Smooth muscle cell (in vitro differentiated cells): ENCODE measurements at regions not wholly inside any gene's neighbourhood (a gene's known extent, or its start where the extent isn't known, plus 50 kb on each side); places are given as distances from the start of the nearest gene placed in this dataset.

Source experiments
- DNase-seq: peaks from one replicate; lab custom pipeline; 2025; ENCODE audit not compliant: unreplicated experiment; lab: John Stamatoyannopoulos, UW
- H2AFZ ChIP-seq: fragments of 200-600 bp; sonication (generic); 2 replicates; pipeline ENCODE4 v1.6.0; 2016; ENCODE audit warnings: antibody characterized with exemption, low read depth, mild to moderate bottlenecking
- H3F3A ChIP-seq: fragments of 200-600 bp; sonication (generic); 2 replicates; pipeline ENCODE4 v1.6.0; 2017; ENCODE audit warnings: antibody characterized with exemption, low read depth
- H3K27ac ChIP-seq: fragments of 200-600 bp; sonication (generic); 2 replicates; pipeline ENCODE4 v1.5.1; 2016; ENCODE audit warnings: low read depth, mild to moderate bottlenecking
- H3K27me3 ChIP-seq: fragments of 200-600 bp; sonication (generic); 2 replicates; pipeline ENCODE4 v1.6.1; 2016; ENCODE audit warnings: low read depth, mild to moderate bottlenecking
- H3K36me3 ChIP-seq: fragments of 200-600 bp; sonication (generic); 2 replicates; pipeline ENCODE4 v1.5.1; 2016; ENCODE audit warnings: low read depth
- H3K4me1 ChIP-seq: fragments of 200-600 bp; sonication (generic); 2 replicates; pipeline ENCODE4 v1.5.1; 2016; ENCODE audit warnings: low read depth
- H3K4me2 ChIP-seq: fragments of 200-600 bp; sonication (generic); 2 replicates; pipeline ENCODE4 v1.6.0; 2016; ENCODE audit warnings: mild to moderate bottlenecking
- H3K4me3 ChIP-seq: fragments of 200-600 bp; sonication (generic); 2 replicates; pipeline ENCODE4 v1.5.1; 2016; ENCODE audit warnings: mild to moderate bottlenecking
- H3K79me2 ChIP-seq: fragments of 200-600 bp; sonication (generic); 2 replicates; pipeline ENCODE4 v1.6.0; 2016; ENCODE audit warnings: low read depth, mild to moderate bottlenecking
- H3K9ac ChIP-seq: fragments of 200-600 bp; sonication (generic); 2 replicates; pipeline ENCODE4 v1.6.0; 2016; ENCODE audit warnings: low read depth
- H3K9me3 ChIP-seq: fragments of 200-600 bp; sonication (generic); replicated peaks from 2 replicates; pipeline ENCODE4 v1.5.1; 2016; ENCODE audit warnings: low read depth
- H4K20me1 ChIP-seq: fragments of 200-600 bp; sonication (generic); 2 replicates; pipeline ENCODE4 v1.6.0; 2016; ENCODE audit warnings: low read depth
- CTCF ChIP-seq: fragments of 200-600 bp; sonication (generic); IDR thresholded peaks from 2 replicates; pipeline ENCODE4 v1.5.1; 2017; ENCODE audit warnings: borderline replicate concordance, mild to moderate bottlenecking, antibody characterized with exemption; ENCODE audit not compliant: insufficient read depth, poor library complexity, severe bottlenecking
- WGBS: methylation state at CpG from one replicate; pipeline ENCODE4 v1.1.7; 2016; ENCODE audit warnings: low lambda C conversion rate; 5-methylcytosine and 5-hydroxymethylcytosine counted together

- no peaks in the 10 kb centered on the region for H3K9me3 ChIP-seq
- H3K4me3 ChIP-seq: no peak overlapping the region
- no peaks in the 10 kb centered on the region for H4K20me1 ChIP-seq
- no peaks in the 10 kb centered on the region for H3K36me3 ChIP-seq
- no peak overlapping the region for H2AFZ ChIP-seq
- DNase-seq: no peak
- no peaks in the 10 kb centered on the region for H3K79me2 ChIP-seq
- no peaks in the 10 kb centered on the region for H3F3A ChIP-seq
- H3K4me1 ChIP-seq: no peaks in the 10 kb centered on the region
- WGBS: 27% methylated on average over 3 of the region's 3 CpGs
- no peak overlapping the region for H3K4me2 ChIP-seq
- H3K27ac ChIP-seq: no peak overlapping the region
- H3K27me3 ChIP-seq: no peaks in the 10 kb centered on the region
- TF ChIP-seq CTCF: no peak
- H3K9ac ChIP-seq: no peak overlapping the region
Measured at GRCh38 chr2:34534761-34535160, 935.7 kb upstream of the FAM98A start.

- H3K27ac ChIP-seq: no peak overlapping the region
- no peaks in the 10 kb centered on the region for H3K79me2 ChIP-seq
- H3K9ac ChIP-seq: no peak overlapping the region
- H3K27me3 ChIP-seq: no peaks in the 10 kb centered on the region
- H3K9me3 ChIP-seq: no peaks in the 10 kb centered on the region
- no peak for TF ChIP-seq CTCF
- DNase-seq: no peak
- no peaks in the 10 kb centered on the region for H3K36me3 ChIP-seq
- H3F3A ChIP-seq: no peaks in the 10 kb centered on the region
- WGBS: 87% methylated on average over 1 of the region's 1 CpG
- H3K4me2 ChIP-seq: no peak overlapping the region
- H3K4me1 ChIP-seq: no peaks in the 10 kb centered on the region
- H2AFZ ChIP-seq: no peak overlapping the region
- no peak overlapping the region for H3K4me3 ChIP-seq
- H4K20me1 ChIP-seq: no peaks in the 10 kb centered on the region
Measured at GRCh38 chr2:34534341-34534740, 935.2 kb upstream of the FAM98A start.

GRCh38 chr2:34533585-34534183 lies 934.6 kb upstream of the FAM98A start:
- Histone ChIP-seq H3K4me3 (no peak overlapping the region), H3K27me3 (no peaks in the 10 kb centered on the region), H3K9ac (no peak overlapping the region), H3K4me1 (no peaks in the 10 kb centered on the region), H3K79me2 (no peaks in the 10 kb centered on the region), H3K36me3 (no peaks in the 10 kb centered on the region), H3K4me2 (no peak overlapping the region), H4K20me1 (no peaks in the 10 kb centered on the region), H2AFZ (no peak overlapping the region), H3K9me3 (no peaks in the 10 kb centered on the region), H3K27ac (no peak overlapping the region), H3F3A (no peaks in the 10 kb centered on the region)
- WGBS: 92% methylated on average over 3 of the region's 3 CpGs
- DNase-seq: no peak
- TF ChIP-seq CTCF: no peak

- 97% methylated on average over 1 of the region's 1 CpG for whole genome bisulfite sequencing
- Histone ChIP-seq H2AFZ (no peak overlapping the region), H3K4me2 (no peak overlapping the region), H3K4me1 (no peaks in the 10 kb centered on the region), H3K27me3 (no peaks in the 10 kb centered on the region), H4K20me1 (no peaks in the 10 kb centered on the region), H3K9me3 (no peaks in the 10 kb centered on the region), H3K4me3 (no peak overlapping the region), H3F3A (no peaks in the 10 kb centered on the region), H3K27ac (no peak overlapping the region), H3K9ac (no peak overlapping the region), H3K36me3 (no peaks in the 10 kb centered on the region), H3K79me2 (no peaks in the 10 kb centered on the region)
- no peak for DNase-seq
- no peak for TF ChIP-seq CTCF
Measured at GRCh38 chr2:34529965-34530364, 930.9 kb upstream of the FAM98A start.
